ENCODE measurements at regions not wholly inside any gene's neighbourhood (a gene's known extent, or its start where the extent isn't known, plus 50 kb on each side); places are given as distances from the start of the nearest gene placed in this dataset.

DNA sequence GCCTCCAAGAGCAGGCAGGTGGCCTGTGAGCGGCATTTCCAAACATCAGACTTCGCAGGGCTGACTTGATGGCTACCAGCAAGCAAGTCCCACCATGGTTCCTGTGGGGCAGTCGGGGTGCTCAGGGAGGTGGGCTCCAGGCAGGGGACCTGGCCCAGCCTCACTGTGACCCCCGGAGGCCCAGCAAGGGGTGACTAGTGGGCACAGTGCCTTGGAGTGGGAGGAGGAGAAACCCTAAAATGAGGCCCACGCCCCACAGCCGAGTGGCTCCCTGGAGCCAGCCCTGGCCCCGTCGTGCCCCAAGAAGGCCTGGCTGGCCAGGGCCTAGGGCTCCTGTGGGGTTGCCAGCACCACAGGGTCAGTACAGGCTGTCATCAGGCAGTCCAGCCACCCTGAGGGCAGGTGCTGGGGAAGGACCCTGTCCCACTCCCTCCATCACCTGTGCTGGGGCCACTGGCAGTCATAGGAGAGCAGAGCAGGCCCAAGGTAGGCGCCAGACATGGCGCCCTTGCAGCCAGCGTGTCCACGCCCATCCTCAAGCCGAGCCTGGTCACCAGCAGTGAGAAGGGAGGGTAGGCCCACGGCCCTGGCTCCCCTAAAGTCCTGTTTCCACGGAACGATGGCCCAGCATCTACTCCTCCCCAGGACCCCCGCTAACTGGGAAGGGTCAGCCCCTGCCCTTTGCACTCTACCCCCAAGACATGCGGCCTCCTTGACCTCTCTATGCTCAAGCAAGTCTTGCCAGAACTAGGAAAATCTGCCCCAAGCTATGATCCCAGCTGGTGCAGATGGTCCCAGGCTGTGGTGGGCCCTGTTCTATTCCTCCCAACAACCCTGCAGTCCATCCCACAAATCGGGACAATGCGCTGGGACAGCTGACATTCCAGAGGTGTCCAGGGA is 144.2 kb upstream of the C14orf180 start:
- DNase-seq (ENCODE audit: extremely low read depth in 1 of 2, low read depth in 1 of 2) = no peak

DNA sequence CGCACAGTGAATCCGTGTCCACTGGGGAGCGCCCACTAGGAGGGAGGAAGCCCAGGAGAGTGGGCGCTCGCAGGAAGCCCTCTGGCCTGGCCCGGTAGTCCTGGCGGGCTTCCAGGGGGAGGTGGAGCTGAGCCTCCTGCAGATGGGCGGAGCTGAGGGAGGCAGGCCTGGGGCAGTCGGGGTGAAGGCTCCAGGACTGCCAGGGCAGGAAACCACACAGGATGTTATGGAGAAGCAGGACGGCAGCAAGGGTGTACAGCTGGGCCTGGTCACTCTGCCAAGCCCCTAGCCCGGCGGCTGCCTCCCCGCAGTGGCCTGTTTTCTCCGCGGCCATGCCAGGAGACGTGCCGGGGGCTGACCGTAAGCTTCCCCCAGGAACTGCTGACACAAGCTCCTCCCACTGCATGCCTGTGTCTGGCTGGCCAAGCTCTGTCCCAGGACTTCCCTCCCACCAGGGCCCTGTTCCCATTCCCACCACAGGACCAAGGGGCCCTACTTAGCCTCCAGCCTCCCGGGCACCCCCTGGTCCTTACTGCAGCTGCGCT is 143.4 kb upstream of the C14orf180 start:
- DNase-seq (ENCODE audit: extremely low read depth in 1 of 2, low read depth in 1 of 2) = no peak

DNA sequence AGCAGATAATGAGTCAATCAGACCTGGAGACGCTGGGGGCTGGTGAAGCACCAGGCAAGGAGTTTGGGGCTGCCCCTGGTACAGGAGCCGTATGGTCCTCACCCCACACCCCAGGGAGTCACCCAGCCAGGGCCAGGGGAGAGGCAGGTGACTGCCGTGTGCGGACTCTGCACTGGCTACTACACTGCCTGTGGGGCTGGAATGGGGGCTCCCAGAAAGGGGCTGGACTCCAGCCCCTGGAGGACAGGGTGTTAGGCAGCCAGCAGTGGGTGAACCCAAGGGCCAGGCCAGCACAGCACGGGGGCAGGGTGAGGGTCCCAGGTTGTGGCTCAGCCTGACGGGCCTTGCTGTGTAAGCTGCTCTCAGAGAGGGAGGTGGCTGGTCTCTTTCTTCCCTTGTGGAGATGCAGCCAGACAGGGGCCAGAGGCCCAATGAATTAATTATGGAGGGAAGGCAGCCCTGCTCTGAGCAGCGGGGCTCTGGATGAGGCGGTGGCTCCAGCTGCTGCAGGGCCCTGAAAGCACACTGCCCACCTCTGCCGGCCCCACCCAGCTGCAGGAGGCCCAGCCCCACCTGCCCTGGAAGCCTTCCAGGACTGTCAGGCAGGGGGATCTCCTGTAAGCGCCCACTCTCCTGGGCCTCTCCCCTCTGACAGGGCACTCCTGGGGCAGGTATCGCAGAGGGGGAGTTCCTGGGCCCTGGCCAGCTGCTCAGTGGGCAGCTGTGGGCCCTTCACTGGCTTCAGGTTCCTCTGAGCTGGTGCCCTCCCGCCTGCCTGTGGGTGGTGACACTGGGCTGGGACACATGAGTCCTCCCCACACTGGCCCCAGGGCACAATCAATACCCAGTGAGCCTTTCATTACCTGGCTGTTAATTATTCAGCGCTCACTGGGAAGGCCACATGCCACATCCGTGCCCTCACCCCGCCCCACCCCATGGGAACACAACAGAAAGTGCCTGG is 142.5 kb upstream of the C14orf180 start:
- no peak for DNase-seq (ENCODE audit: extremely low read depth in 1 of 2, low read depth in 1 of 2)

DNA sequence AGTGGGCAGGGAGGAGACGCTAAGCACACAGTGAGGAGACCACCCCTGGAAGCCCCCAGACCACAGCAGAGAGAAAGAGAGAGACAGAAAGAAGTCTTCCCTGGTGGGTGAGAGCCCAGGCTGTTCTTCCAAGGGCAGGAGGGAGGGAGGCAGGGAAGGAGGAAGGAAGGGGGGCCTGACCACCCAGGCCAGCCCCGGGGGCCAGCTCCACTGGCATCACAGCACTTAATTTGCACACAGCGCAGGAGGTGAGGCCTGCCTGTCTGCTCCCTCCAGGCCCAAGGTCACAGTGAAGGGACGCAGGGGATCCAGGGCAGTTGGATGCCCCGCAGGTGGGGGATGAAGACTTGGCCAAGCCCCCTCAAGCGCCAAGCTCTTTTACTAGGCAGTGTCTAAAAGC is 141.9 kb upstream of the C14orf180 start:
- DNase-seq (ENCODE audit: extremely low read depth in 1 of 2, low read depth in 1 of 2) = no peak

DNA sequence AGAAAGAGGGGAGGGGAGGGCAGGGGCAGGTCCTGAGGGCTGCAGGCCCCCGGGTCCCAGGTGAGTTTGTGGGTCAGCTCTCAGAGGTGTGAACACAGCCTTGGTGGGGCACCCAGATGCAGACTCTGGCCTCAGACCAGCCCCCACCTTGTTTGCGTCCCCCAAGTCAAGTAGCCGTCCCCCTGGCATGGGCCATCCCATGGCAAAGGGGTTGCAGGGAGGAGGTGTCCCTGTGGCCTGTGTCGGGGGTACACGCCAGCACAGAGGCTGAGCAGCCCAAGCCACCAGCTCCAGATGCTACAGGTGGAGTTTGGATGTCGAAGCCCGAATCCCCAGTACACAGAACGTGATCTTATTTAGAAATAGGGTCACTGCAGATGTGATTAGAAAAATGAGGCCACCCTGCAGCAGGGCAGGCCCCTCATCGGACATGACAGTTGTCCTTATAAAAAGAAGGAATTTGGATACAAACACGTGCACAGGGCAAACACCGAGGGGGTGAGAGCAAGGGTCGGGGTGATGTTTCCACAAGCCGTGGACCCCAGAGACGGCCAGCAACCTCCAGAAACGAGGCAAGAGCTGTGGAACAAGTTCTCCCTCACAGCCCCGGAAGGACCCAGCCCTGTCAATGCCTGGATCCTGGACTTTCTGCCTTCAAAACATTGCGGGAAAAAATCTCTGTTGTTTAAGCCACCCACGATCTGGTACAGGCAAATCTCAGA is 141.2 kb upstream of the C14orf180 start:
- DNase-seq (ENCODE audit: extremely low read depth in 1 of 2, low read depth in 1 of 2) = no peak

DNA sequence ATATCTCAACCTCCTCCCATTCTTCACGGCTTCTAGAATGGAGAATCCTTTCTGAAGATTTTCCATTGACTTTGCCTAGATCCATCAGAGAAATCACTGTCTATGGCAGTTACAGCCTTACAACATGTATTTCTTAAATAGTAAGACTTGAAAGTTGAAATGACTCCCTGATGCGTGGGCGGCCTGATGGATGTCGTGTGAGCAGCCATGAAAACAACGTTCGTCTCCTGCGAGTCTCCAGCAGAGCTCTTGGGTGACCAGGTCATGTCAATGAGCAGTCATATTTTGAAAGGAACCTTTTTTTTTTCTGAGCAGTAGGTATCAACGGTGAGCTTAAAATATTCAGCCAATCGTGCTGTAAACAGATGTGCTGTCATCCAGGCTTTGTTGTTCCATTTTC is 139.9 kb upstream of the C14orf180 start:
- no peak for DNase-seq (ENCODE audit: extremely low read depth in 1 of 2, low read depth in 1 of 2)

DNA sequence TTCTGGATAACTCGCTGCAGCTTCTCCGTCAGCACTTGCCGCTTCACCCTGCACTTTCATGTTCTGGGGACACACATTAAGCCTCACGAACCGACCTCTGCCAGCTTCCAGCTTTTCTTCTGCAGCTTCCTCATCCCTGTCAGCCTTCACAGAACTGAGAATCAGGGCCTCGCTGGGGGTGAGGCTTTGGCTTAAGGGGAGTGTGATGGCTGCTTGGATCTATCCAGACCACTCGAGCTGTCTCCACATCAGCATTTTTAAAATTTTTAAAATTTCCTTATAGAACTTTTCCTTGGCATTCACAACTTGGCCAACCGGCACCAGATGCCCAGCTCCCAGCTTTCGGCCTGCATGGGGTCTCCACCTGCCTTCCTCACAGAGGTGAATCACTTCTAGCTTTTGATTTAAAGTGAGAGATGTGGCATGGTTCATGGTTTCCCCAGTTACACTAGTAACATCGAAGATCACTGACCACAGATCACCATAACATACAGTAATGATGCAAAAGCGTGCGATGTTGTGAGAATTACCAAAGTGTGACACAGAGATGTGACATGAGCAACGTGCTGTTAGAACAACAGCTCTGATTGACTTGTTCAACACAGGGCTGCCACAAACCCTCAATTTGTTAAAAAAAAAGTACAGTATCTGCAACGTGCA is 139.1 kb upstream of the C14orf180 start:
- DNase-seq (ENCODE audit: extremely low read depth in 1 of 2, low read depth in 1 of 2) = no peak

DNA sequence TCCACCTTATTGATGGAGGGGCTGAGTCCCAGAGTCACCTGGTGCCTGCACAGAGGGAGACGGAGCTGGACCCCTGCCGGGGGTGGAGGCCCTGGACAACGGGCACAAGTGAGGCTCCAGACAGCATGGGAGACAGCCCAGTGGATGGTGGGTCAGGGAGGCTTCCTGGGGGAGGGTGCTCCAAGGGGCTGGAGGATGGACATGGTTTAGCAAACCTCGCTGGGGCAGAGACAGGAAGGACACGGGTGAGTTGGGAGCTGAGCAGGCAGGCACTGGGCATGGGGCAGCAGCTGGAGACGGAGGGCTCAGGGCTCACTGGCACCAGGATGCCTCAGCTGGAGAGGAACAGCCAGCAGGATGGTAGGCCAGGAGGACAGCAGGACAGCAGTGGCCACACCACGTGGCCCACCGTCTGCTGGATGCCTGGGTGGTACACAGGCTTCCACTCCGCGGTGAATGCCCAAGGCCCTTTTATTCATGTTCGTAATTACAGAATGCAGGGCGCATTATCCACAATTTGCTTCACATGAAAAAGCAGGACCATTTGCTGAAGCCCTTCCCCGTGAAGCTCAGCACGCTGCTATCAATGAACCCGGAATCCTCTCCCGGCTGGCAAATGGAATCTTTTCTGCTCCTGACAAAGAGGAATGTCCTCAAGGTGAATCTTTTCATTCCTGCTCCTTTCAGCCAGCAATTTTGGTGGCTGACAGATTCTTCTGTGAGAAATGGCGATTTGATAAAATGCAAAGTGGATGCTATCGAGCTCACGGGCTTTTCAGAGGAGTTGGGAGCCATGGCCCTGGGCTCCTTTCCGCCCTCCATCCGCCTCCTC is 138.1 kb upstream of the C14orf180 start:
- no peak for DNase-seq (ENCODE audit: extremely low read depth in 1 of 2, low read depth in 1 of 2)

DNA sequence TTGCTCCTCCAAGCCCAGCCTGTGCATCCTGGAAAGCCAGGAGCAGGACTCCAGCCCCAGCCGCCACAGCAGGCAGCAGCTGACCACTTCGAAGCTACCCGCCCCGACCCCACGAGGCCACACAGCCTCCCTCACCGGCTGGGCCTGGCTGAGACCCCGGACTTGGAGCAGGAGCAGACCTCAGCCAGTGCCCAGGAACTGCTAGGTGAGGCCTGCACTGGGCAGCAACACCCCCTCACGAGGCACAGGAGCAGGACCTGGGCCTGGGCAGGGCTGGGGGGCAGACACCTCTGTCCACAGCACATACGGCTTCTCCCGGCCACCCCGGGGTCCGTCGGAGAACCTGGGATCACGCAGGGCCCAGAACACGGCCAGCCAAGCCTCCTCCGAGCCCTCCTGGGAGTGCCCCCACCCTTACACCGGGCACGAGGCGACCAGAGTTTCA is 137.4 kb upstream of the C14orf180 start:
- no peak for DNase-seq (ENCODE audit: extremely low read depth in 1 of 2, low read depth in 1 of 2)

DNA sequence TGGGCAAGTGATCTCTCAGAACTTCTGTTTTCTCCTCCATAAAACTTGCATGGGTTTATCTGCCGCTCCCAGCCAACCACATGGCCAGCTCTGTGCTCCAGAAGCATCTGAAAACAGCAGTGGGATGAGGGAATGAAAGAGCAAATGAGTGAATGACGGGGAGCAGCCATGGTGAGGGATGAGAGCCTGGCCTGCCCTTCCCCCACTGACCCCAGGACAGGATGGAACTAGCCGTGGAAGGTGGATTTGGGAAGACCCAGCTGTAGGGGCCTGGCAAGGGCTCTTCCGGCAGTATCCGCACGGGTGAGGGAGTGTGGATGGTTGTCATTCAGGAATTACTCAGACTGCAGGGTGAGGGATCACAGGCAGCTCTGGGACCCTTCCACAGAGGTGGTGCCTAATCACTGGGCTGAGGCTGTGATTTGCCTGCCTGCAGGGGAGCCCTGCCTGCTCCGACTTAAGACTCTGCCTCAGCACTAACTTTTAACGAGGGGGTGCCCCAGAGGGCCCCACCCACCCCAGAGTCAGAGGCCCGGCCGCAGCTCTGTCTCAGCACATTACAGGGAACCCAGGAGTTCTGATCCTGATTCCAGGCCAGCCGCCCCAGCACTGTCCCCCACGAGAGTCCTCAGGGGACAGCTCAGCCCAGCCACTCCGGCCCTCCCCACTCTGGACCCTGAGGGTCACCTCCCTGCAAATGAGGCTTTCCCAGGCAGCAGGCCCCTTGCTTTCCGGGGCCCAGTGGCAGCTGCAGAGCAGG is 136.8 kb upstream of the C14orf180 start:
- no peak for DNase-seq (ENCODE audit: extremely low read depth in 1 of 2, low read depth in 1 of 2)

DNA sequence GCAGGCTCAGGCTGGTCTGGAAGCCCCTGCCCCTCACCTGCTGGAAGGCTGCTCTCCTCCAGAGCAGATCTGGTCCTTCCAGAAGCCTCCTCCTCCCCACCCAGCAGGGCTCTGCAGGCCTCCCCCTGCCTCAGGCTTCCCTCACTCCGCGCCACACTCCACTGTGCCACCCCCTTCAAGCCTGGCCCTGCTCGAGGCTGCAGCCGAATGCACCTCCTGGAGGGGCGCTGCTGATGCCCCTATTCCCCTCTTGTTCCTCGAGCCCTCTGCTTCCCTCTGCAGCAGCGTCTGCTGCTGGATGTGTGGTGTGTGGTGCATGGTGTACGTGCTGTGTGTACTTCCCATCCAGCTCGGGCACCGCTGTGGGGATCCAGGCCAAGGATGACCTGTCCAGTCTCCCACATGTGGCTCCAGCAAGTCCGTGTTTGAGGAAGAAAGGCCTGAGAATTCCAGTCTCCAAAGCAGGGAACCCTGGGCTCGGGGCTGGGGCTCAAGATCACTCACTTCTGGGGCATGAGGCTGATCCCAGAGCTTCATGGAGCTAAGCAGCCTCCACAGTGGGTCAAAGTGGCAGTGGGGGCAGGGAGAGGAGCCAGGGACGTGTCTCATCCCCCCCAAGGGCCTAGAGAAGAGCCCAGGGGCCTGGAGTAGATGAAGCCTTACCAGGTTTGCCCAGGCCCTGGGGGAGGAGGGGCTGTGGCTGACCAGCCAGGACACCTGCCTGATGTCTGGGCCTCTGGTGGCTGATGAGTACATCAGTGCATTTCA is 136.0 kb upstream of the C14orf180 start:
- DNase-seq (ENCODE audit: extremely low read depth in 1 of 2, low read depth in 1 of 2) = no peak

DNA sequence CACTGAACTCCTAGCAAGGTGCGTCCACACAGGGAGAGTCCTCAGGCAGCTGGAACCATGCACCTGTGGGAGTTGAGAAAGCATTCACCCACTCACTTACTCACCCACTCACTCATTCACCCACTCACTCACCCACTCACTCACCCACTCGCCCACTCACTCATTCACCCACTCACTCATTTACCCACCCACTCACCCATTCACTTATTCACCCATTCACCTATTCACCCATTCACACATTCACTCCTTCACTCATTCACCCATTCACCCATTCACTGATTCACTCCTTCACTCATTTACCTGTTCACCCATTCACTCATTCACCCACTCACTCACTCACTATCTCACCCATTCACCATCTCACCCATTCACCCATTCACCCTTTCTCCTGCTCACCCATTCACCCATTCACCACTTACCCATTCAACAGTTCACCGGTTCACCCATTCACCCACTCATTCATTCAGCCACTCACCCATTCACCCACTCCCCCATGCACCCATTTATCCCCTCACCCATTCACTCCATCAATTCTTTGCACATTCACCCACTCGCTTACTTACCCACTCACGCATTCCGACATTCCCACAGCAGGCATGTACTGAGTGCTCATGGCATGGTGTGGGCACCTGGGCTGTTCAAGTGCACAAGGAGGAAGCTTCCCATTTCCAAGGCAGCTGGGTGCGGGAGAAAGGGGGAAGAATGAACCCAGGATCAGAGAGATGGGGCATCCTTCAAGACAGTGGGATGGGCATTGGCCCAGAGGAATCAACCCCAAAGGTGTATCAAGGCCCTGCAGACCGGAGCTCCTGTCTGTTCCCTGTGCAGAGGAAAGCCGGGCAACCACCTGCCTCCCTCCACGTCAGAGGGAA is 135.2 kb upstream of the C14orf180 start:
- DNase-seq (ENCODE audit: extremely low read depth in 1 of 2, low read depth in 1 of 2) = no peak

DNA sequence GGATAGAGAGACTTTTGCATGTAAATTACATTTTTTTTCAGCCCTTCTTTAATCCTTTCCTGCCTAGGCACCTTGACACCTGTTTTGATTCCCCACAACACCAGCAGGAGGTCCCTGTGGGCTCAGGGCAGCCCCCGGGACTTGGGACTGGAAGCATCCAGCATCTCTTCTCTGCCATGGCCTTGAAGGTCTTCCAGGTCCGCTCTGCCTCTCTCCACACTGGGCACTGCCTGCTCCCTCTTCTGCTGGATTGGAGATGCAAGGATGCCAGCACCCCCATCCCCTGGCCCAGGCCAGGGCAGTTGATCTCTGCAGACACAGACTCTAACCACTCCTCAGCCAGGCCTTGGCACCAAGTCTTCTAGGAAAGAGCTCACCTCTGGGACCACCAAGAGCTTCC is 134.5 kb upstream of the C14orf180 start:
- no peak for DNase-seq (ENCODE audit: extremely low read depth in 1 of 2, low read depth in 1 of 2)

DNA sequence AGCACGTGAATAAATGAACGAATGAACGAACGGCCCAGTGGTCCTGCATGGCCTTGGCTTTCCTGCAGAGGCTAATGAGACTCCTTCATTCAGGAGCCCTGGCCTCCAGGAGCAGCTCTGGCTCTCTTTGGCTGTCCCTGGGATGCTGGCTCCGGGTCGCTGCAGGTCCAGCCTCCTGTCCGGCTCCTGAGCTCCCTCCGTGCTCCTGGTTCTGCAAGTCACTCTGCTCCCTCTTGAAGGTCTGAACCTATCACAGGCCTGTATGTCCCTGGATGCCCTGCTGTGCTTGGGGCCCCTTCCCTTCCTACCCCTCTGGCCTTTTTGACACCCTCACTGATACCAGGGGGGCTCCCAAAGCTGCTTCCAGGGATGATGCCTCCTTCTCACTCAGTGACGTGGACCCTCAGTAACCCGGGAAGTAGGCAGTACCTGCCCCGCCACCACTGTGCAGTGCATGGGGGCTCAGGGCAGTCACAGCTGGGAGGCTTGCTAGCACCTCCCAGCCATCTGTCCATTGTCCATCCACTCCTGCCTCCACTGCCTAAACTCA is 133.7 kb upstream of the C14orf180 start:
- DNase-seq (ENCODE audit: extremely low read depth in 1 of 2, low read depth in 1 of 2) = no peak

DNA sequence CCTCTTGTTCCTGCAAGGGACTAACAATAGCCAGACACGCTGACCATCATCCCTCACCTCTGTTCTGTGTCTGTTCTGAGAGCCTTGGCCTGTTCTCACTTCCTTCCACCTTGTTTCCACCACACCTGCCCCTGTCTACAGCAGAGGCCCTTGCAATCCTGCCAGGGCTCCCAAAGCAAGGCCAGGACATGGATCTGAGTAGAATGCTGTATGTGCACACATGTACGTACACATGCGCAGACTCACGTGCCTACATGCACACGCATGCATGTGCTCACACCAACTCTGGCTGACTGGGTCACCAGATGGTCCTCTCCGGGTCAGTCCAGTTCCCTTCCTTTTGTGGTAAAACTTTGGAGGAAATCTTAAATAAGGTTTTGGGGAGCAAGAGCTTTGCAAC is 133.0 kb upstream of the C14orf180 start:
- no peak for DNase-seq (ENCODE audit: extremely low read depth in 1 of 2, low read depth in 1 of 2)

DNA sequence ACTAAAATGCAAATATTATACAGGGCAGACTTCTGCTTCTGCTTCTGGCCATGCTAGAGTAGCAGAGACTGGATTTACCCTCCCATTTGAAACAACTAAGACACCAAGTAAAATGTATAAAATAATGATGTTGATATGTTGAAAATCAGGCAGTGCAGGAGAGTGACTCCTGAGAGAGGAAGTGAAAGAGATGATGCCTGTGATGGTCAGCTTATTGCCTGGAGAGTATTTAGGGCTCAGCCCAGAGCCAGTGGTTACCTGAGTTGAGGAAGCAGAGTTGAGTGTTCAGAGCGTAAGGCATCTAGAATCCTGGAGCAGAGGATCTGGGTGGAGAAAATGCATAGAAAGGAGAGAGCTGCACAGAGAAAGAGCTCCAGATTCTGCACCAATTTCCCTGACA is 131.8 kb upstream of the C14orf180 start:
- DNase-seq (ENCODE audit: extremely low read depth in 1 of 2, low read depth in 1 of 2) = no peak

DNA sequence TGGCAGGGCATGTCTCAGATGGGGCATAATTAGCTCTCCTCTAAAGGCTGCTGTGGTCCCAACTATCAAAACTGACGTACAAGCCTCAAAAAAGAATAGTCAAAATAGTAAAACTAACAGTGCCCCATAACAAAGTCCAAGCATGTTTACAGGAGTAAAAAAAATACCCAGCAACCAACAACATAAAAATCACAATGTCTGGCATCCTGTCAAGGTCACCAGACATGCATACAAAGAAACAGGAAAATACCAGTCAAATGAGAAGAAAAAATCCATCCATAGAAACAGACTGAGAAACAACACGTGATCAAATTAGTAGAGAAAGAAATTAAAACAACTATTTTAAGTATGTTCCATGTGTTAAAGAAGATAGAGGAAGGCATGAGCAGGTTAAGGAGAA is 131.2 kb upstream of the C14orf180 start:
- no peak for DNase-seq (ENCODE audit: extremely low read depth in 1 of 2, low read depth in 1 of 2)
